HG02943 (cell line): ENCODE measurements at regions not wholly inside any gene's neighbourhood (a gene's known extent, or its start where the extent isn't known, plus 50 kb on each side); places are given as distances from the start of the nearest gene placed in this dataset.

ENCODE experiments used
- ATAC-seq: cut with Tn5 transposase; IDR thresholded peaks from one replicate; pipeline ENCODE4 v1.9.1; 2021; ENCODE audit warnings: mild to moderate bottlenecking, low read depth, moderate library complexity; ENCODE audit not compliant: unreplicated experiment

- no peak for ATAC-seq
Observed at GRCh38 chr5:133882846-133883245, 85.6 kb downstream of the C5orf15 start.

DNA sequence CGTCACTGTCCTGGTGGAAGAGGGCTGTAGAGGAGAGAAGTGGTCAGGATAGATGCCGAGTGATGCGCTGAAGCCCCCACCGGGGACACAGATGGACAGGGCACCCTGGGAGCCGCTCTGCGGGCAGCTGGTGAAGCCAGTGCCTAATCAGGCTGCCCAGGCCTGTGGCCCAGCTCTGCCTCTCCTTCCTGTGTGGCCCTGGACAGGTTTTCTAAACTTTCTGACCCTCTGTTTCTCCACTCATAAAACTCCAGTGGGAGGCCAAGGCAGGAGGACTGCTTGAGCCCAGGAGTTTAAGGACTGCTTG, 86.1 kb downstream of the C5orf15 start:
- no peak for ATAC-seq

GRCh38 chr5:133881576-133882388, 86.6 kb downstream of the C5orf15 start:
- no peak for ATAC-seq

DNA sequence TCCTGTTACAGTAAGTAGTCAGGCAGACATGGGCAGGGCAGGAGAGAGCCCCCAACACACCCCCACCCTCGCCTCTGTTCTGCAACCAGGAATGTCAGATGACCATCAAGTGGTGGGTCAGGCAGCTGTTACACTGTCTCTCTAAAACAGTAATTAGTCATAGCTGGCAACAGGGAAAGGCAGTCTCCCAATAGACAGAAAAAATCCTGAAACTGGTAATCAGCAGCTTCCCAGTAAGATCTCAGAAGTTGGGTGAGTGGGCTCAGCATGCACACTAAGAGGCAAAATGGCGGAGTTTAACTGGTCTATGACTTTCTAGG, 90.2 kb downstream of the C5orf15 start:
- no peak for ATAC-seq

DNA sequence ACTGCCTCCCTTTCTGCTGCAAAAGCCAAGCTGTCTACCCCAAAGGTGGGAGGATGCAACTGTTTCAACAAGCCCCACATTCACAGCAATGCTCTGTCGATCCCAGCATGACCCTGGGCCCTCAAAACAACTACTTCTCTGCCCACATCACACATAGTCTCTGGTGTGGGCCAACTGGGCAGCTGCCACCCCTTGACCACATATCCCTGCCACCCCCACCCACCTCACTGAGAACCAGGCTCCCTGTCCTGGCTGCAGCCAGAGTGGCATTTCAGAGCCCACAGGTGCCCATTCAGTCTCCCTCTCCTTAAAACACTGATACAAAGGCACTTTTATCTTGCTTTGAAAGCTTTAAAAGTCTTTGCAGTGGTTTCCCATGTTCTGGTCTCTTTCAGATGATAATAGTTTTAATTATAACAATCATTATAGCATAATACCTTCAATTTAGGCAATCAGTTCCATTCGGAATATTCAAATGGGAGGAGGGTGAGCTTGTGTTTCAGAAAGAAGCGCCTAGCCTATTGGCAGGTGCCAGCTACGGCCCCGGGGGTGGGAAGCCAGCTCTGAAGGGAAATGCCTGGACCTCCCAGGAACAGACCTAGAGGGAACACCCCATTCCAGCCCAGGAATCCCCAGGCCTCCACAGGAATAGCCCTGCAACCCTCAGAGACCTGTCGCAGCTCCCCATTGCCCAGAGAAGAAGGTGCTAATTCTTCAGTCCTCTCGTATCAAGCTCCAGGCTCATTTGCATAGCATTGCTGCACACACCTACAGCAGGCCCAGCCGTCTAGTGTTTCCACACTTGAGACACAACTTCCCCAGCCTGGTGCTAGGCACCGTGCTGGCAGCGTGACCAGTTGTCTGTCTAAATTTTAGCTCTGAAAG, 90.8 kb downstream of the C5orf15 start:
- ATAC-seq, result no peak

- ATAC-seq, result no peak
Observed at GRCh38 chr5:133876266-133876665, 92.2 kb downstream of the C5orf15 start.

DNA sequence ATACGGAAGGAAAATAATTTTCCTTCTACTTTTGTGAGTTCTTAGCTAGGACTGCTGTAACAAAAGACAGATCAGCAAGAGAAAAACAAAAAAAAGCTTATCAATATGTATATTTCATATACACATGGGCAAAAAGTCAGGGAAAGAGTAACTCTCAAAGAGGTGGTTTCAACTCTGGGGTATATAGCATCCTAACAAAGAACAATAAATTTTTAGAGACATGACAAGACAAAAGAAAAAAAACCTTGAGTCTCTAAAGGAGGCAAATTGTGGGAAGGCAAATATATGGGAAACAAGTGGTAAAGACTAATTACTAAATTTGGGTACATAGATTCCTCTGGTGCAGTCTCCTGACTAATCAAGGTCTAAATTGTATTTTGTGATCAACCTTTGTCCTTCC, 93.2 kb downstream of the C5orf15 start:
- ATAC-seq, result no peak

DNA sequence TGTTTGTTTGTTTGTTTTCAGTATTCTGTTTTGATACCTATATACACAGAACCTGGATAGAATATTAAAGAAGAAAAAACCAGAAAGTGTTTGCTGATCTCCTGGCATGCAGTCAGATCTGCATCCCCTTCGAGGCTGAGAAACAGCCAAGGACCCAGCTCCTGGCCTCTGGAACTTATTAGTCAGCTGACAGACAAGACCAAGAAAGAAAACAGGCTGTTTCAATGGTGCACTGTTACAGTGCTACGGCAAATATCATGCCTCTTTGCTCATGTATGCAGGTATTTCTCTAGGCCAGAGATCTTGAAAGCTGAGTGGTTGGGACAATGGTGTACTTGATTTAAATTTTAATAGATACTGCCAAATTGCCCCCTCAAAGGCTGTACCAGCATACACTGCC, 95.0 kb downstream of the C5orf15 start:
- ATAC-seq, result no peak

DNA sequence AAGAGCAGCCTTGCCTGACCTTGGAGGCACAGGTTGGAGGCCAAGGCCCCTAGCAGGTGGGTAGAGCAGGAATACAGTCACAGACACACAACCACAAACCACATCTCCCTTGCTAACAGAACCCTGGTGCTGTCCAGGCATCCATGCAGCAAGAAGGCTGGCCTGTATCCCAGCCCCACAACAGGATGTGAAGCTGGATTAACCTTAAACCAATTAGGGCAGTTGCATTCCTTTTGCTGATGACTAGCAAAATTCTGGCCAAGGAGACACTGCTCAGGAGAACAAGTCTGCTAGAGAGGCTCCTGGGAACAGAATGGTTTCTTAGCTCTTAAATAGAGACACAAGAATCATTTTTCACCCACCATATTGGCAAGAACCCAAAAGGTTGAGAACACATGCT, 97.8 kb downstream of the C5orf15 start:
- ATAC-seq, result no peak

- no peak for ATAC-seq
Observed at GRCh38 chr5:133869519-133870335, 98.7 kb downstream of the C5orf15 start.

- ATAC-seq, result no peak
Observed at GRCh38 chr5:133868946-133869518, 99.4 kb downstream of the C5orf15 start.

- no peak for ATAC-seq
Observed at GRCh38 chr5:133867851-133868545, 100.4 kb downstream of the C5orf15 start.

- no peak for ATAC-seq
Observed at GRCh38 chr5:133867341-133867740, 101.1 kb downstream of the C5orf15 start.

- ATAC-seq, result no peak
Observed at GRCh38 chr5:133866903-133867245, 101.6 kb downstream of the C5orf15 start.

DNA sequence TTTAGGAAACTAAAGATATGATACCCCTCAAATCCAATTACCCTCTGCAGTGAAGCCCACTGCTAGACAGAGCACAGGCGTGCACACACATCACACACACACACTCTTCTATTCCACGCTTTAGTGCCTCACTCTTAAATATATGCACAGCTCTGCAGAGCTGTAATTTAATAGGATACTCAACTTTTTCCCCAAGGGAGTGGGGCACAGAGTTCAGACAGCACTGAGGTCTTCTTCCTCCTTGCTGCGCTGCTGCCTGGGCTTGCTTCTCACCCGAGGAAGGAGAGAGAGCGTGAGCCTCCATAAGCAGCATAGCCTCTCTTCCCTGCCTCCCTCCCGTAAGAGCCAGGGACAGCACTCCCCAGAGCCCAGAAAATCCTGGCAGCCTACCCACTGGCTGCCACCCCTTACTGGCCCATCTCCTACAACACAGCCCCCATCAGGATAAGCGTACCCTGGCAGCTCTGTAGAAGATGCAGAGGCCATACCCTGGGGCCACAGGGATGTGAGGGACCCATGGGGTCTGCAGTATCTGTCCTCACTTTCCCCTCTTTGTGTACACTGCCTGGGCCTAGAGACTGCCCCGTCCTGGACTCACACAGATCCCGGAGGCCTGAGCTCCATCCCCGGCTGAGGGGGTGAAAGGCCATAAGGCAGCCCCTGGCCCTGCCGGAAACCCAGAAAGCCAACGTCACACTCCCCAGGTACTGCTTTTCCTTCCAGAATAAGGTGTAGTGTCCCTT, 102.1 kb downstream of the C5orf15 start:
- no peak for ATAC-seq

GRCh38 chr5:133865113-133865512, 103.3 kb downstream of the C5orf15 start:
- no peak for ATAC-seq

DNA sequence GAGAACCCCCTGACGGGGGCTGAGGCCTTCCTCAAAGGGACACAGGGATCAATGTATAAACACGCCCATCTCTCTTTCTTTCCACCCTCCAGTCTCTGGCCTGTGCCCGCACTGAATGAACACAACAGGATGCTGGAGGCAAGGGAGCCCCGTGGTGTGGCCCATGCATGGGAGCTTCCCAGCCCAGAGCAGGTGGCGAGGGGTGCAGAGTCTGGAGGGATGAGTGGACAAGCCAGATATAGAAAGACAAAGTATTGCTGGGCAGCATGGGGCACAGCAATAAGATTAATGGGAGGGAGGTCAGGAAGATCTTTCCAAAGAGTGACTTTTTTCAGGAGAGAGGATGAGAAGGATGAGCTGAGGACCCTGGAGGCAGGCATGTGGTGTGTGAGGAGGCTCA, 103.7 kb downstream of the C5orf15 start:
- no peak for ATAC-seq

GRCh38 chr5:133863857-133864585, 104.4 kb downstream of the C5orf15 start:
- no peak for ATAC-seq

- ATAC-seq, result no peak
Observed at GRCh38 chr5:133861161-133861737, 107.2 kb downstream of the C5orf15 start.
